Upper lobe of left lung (tissue), 4 donors: ENCODE measurements at regions not wholly inside any gene's neighbourhood (a gene's known extent, or its start where the extent isn't known, plus 50 kb on each side); places are given as distances from the start of the nearest gene placed in this dataset.

Experiments used
- CTCF ChIP-seq, 6 experiments: fragments of 450-650 bp in 4 of 6; fragments of 200-600 bp in 2 of 6; sonication (generic) in 2 of 6; IDR thresholded peaks; one replicate each; pipeline ENCODE4 v1.5.1; 2016 to 2019; ENCODE audit warnings: antibody characterized with exemption in 6 of 6
- POLR2A ChIP-seq, 4 donors: fragments of 450-650 bp; IDR thresholded peaks; one replicate each; pipeline ENCODE4 v1.5.1; 2016 to 2017; ENCODE audit warnings: antibody characterized with exemption in 4 of 4, mild to moderate bottlenecking in 2 of 4

DNA sequence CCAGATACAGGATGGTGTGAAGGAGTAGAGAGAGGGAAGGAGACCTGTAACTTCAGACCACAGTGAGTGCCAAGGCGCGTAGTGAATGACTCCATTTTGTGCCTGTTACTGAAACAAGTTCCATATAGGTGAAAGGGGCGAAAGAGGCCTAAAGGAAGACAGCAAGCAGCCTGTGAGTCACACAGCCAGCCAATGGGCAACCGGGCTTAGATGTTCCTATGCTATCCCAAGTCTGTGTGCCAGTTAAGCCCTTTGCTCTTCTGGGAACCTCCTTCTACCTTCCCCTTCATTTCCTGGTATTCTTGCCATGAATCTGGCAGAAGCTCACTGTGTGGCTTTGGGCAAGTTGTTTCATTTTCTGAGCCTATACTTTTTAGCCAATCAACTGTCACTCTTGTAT lies 161.8 kb upstream of the LDB2 start:
- TF ChIP-seq POLR2A (IDR thresholded peaks at IDR 0.05) (no peak), CTCF (IDR thresholded peaks at IDR 0.05) (no peak)
